CD4-positive, alpha-beta T cell treated with Interleukin-15 for 4 hours (primary cell): ENCODE measurements at regions not wholly inside any gene's neighbourhood (a gene's known extent, or its start where the extent isn't known, plus 50 kb on each side); places are given as distances from the start of the nearest gene placed in this dataset.

Source experiments
- DNase-seq: peaks from one replicate; pipeline ENCODE4 v3.0.0-alpha.2; 2020; ENCODE audit warnings: low spot score

- DNase-seq, result no peak
Measured at GRCh38 chr6:66931787-66932186, 1224.8 kb upstream of the EYS start.

- no peak for DNase-seq
Measured at GRCh38 chr6:66930559-66931290, 1223.7 kb upstream of the EYS start.

- no peak for DNase-seq
Measured at GRCh38 chr6:66926060-66926459, 1219.0 kb upstream of the EYS start.

GRCh38 chr6:66913657-66914056 is 1206.6 kb upstream of the EYS start:
- no peak for DNase-seq

GRCh38 chr6:66902457-66902856 is 1195.4 kb upstream of the EYS start:
- DNase-seq, result no peak

GRCh38 chr6:66900133-66901083 is 1193.4 kb upstream of the EYS start:
- no peak for DNase-seq

GRCh38 chr6:66897576-66897975 is 1190.5 kb upstream of the EYS start:
- DNase-seq, result no peak

- DNase-seq, result no peak
Measured at GRCh38 chr6:66896415-66896814, 1189.4 kb upstream of the EYS start.

GRCh38 chr6:66883453-66883852 is 1176.4 kb upstream of the EYS start:
- DNase-seq, result no peak

- no peak for DNase-seq
Measured at GRCh38 chr6:66866801-66867200, 1159.8 kb upstream of the EYS start.

GRCh38 chr6:66865771-66866170 is 1158.7 kb upstream of the EYS start:
- DNase-seq, result no peak

- DNase-seq, result no peak
Measured at GRCh38 chr6:66861007-66861541, 1154.0 kb upstream of the EYS start.

GRCh38 chr6:66860328-66860727 is 1153.3 kb upstream of the EYS start:
- no peak for DNase-seq

- DNase-seq, result no peak
Measured at GRCh38 chr6:66858196-66858595, 1151.2 kb upstream of the EYS start.

GRCh38 chr6:66854014-66854413 is 1147.0 kb upstream of the EYS start:
- no peak for DNase-seq

- DNase-seq, result no peak
Measured at GRCh38 chr6:66851930-66852329, 1144.9 kb upstream of the EYS start.

- DNase-seq, result no peak
Measured at GRCh38 chr6:66849843-66850242, 1142.8 kb upstream of the EYS start.

GRCh38 chr6:66848244-66848953 is 1141.4 kb upstream of the EYS start:
- no peak for DNase-seq

- DNase-seq, result no peak
Measured at GRCh38 chr6:66838764-66839163, 1131.7 kb upstream of the EYS start.

- DNase-seq, result no peak
Measured at GRCh38 chr6:66825539-66825938, 1118.5 kb upstream of the EYS start.

GRCh38 chr6:66814156-66814555 is 1107.1 kb upstream of the EYS start:
- no peak for DNase-seq

GRCh38 chr6:66808771-66809170 is 1101.7 kb upstream of the EYS start:
- DNase-seq, result no peak
